ENCODE measurements at regions not wholly inside any gene's neighbourhood (a gene's known extent, or its start where the extent isn't known, plus 50 kb on each side); places are given as distances from the start of the nearest gene placed in this dataset.
A peak's percentile ranks its signal among the peaks of the same experiment; 100 is the strongest.

- Histone ChIP-seq H3K9me3 (ENCODE audit: control insufficient read depth, insufficient read depth, low read length) (no peaks in the 10 kb centered on the region), H3K27me3 (ENCODE audit: control insufficient read depth, insufficient read depth, low read length) (no peaks in the 10 kb centered on the region), H3K4me1 (ENCODE audit: control insufficient read depth, insufficient read depth, low read length) (no peaks in the 10 kb centered on the region), H3K4me3 (ENCODE audit: low read depth, low read length) (no peak overlapping the region), H3K27ac (ENCODE audit: low read depth, low read length) (no peak overlapping the region), H3K36me3 (ENCODE audit: control insufficient read depth, insufficient read depth, low read length) (no peaks in the 10 kb centered on the region)
- DNase-seq (ENCODE audit: low read depth in 4 of 6, low spot score in 6 of 6): peak in 5 of 6 donors; percentile 10 to 84 (median 22)
- WGBS (ENCODE audit: insufficient coverage): 34% methylated on average over 3 of the region's 5 CpGs
These were observed 740.5 kb downstream of the ROBO2 start for GRCh38 chr3:77780278-77780996.

- WGBS (ENCODE audit: insufficient coverage): no CpG with 5 or more reads among the region's 1 CpG
- H3K4me3 ChIP-seq (ENCODE audit: low read depth, low read length): no peak overlapping the region
- no peak for DNase-seq (ENCODE audit: low read depth in 4 of 6, low spot score in 6 of 6)
- no peaks in the 10 kb centered on the region for H3K36me3 ChIP-seq (ENCODE audit: control insufficient read depth, insufficient read depth, low read length)
- H3K27ac ChIP-seq (ENCODE audit: low read depth, low read length): no peak overlapping the region
- H3K4me1 ChIP-seq (ENCODE audit: control insufficient read depth, insufficient read depth, low read length): no peaks in the 10 kb centered on the region
- H3K9me3 ChIP-seq (ENCODE audit: control insufficient read depth, insufficient read depth, low read length): no peaks in the 10 kb centered on the region
- H3K27me3 ChIP-seq (ENCODE audit: control insufficient read depth, insufficient read depth, low read length): no peaks in the 10 kb centered on the region
These were observed 746.3 kb downstream of the ROBO2 start for GRCh38 chr3:77786216-77786615.

DNA sequence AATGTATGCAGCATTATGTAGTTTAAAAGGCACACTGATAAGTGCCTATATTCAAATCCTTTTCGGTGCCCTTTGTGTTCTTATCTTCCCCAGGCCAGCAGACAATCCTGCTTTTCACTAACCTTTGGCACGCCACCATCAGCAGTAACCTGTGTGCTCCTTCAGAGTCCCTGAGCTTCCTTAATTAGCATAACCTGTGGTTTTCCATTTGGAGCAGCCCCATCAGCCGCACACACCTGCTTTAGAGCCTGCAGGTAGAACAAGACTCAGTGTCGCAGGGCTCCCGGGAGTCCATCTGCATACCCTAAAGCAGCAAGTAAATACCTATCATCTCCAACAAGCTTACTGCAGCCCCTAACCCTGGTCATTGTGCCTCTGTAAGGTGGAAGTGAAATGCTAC is 755.1 kb downstream of the ROBO2 start:
- no peaks in the 10 kb centered on the region for H3K4me1 ChIP-seq (ENCODE audit: control insufficient read depth, insufficient read depth, low read length)
- no peaks in the 10 kb centered on the region for H3K27me3 ChIP-seq (ENCODE audit: control insufficient read depth, insufficient read depth, low read length)
- no peak overlapping the region for H3K27ac ChIP-seq (ENCODE audit: low read depth, low read length)
- H3K4me3 ChIP-seq (ENCODE audit: low read depth, low read length): no peak overlapping the region
- peak in 1 of 6 donors; percentile 14 for DNase-seq (ENCODE audit: low read depth in 4 of 6, low spot score in 6 of 6)
- 61% methylated on average over 2 of the region's 5 CpGs for WGBS (ENCODE audit: insufficient coverage)
- no peaks in the 10 kb centered on the region for H3K36me3 ChIP-seq (ENCODE audit: control insufficient read depth, insufficient read depth, low read length)
- no peaks in the 10 kb centered on the region for H3K9me3 ChIP-seq (ENCODE audit: control insufficient read depth, insufficient read depth, low read length)

GRCh38 chr3:77799278-77799677 is 759.4 kb downstream of the ROBO2 start:
- WGBS (ENCODE audit: insufficient coverage): 20% methylated on average over 5 of the region's 5 CpGs
- DNase-seq (ENCODE audit: low read depth in 4 of 6, low spot score in 6 of 6): peak in 2 of 6 donors; percentile 9 to 66
- H3K36me3 ChIP-seq (ENCODE audit: control insufficient read depth, insufficient read depth, low read length): no peaks in the 10 kb centered on the region

DNA sequence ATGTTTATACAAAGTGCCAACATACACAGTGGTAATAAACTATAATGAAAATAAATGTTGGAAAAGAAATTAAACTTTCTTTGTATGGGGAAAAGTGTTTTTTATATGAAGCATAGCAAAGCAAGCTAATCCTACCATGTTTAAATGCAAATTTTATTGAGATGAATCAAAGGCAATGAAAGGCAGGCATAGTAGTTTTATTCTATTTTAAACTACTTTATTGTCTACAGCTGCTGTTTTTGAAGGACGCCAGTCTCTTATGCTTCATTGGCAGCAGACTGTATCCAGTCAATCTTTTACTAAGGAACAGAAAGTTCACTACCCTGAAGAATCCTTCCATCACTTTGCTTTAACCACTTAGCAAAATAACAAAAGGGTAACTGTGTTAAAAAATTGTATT is 761.0 kb downstream of the ROBO2 start:
- no peaks in the 10 kb centered on the region for H3K27me3 ChIP-seq (ENCODE audit: control insufficient read depth, insufficient read depth, low read length)
- no peak for DNase-seq (ENCODE audit: low read depth in 4 of 6, low spot score in 6 of 6)
- no CpG with 5 or more reads among the region's 1 CpG for WGBS (ENCODE audit: insufficient coverage)
- no peaks in the 10 kb centered on the region for H3K4me1 ChIP-seq (ENCODE audit: control insufficient read depth, insufficient read depth, low read length)
- H3K9me3 ChIP-seq (ENCODE audit: control insufficient read depth, insufficient read depth, low read length): no peaks in the 10 kb centered on the region
- H3K36me3 ChIP-seq (ENCODE audit: control insufficient read depth, insufficient read depth, low read length): no peaks in the 10 kb centered on the region
- no peak overlapping the region for H3K27ac ChIP-seq (ENCODE audit: low read depth, low read length)
- H3K4me3 ChIP-seq (ENCODE audit: low read depth, low read length): no peak overlapping the region

More at GRCh38 chr3:77799278-77799677, 759.4 kb downstream of the ROBO2 start:
- no peaks in the 10 kb centered on the region for H3K9me3 ChIP-seq (ENCODE audit: control insufficient read depth, insufficient read depth, low read length)
- no peak overlapping the region for H3K4me3 ChIP-seq (ENCODE audit: low read depth, low read length)
- no peak overlapping the region for H3K27ac ChIP-seq (ENCODE audit: low read depth, low read length)
- no peaks in the 10 kb centered on the region for H3K27me3 ChIP-seq (ENCODE audit: control insufficient read depth, insufficient read depth, low read length)
- H3K4me1 ChIP-seq (ENCODE audit: control insufficient read depth, insufficient read depth, low read length): no peaks in the 10 kb centered on the region

DNA sequence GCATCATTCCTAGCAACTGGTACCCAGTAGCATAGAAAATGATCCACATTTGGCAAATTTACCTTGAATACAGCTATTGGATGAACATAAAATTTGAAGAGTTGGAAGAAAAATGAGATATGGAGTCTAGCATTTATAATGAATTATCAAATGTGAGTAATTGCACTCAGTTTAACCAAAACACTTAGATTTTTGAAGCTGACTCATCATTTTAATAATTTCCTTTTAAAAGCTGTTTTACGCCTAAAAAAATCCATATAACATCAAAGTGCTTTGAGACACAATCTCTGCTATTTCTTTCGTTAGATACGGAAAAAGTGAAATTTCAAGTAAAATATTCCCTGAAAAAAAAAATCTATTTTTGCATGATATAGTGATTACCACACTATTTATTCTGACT is 767.4 kb downstream of the ROBO2 start:
- no peak overlapping the region for H3K4me3 ChIP-seq (ENCODE audit: low read depth, low read length)
- H3K4me1 ChIP-seq (ENCODE audit: control insufficient read depth, insufficient read depth, low read length): no peaks in the 10 kb centered on the region
- no peak overlapping the region for H3K27ac ChIP-seq (ENCODE audit: low read depth, low read length)
- no peaks in the 10 kb centered on the region for H3K36me3 ChIP-seq (ENCODE audit: control insufficient read depth, insufficient read depth, low read length)
- H3K9me3 ChIP-seq (ENCODE audit: control insufficient read depth, insufficient read depth, low read length): no peaks in the 10 kb centered on the region
- WGBS (ENCODE audit: insufficient coverage): no CpG with 5 or more reads among the region's 3 CpGs
- H3K27me3 ChIP-seq (ENCODE audit: control insufficient read depth, insufficient read depth, low read length): no peaks in the 10 kb centered on the region
- DNase-seq (ENCODE audit: low read depth in 4 of 6, low spot score in 6 of 6): no peak

DNA sequence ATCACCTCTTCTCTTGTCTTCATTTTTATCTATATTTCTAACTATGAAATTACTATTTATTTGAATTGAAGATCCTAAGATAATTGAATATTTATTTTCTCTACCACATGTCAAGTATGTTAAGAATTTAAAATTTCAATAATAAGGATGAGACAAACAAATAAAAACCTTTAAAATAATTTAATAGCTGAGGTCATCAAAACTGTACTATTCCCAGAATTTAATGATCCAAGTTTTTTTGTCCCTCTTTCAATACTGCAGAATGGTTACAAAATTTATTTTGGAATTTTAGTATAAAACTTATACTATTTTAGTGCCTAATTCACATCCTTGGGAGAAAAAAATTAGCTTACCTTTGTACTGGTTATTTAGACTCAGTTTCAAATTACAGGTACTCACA is 774.9 kb downstream of the ROBO2 start:
- Histone ChIP-seq H3K36me3 (ENCODE audit: control insufficient read depth, insufficient read depth, low read length) (no peaks in the 10 kb centered on the region), H3K27ac (ENCODE audit: low read depth, low read length) (no peak overlapping the region), H3K4me1 (ENCODE audit: control insufficient read depth, insufficient read depth, low read length) (no peaks in the 10 kb centered on the region), H3K4me3 (ENCODE audit: low read depth, low read length) (no peak overlapping the region), H3K27me3 (ENCODE audit: control insufficient read depth, insufficient read depth, low read length) (no peaks in the 10 kb centered on the region), H3K9me3 (ENCODE audit: control insufficient read depth, insufficient read depth, low read length) (no peaks in the 10 kb centered on the region)
- no peak for DNase-seq (ENCODE audit: low read depth in 4 of 6, low spot score in 6 of 6)

DNA sequence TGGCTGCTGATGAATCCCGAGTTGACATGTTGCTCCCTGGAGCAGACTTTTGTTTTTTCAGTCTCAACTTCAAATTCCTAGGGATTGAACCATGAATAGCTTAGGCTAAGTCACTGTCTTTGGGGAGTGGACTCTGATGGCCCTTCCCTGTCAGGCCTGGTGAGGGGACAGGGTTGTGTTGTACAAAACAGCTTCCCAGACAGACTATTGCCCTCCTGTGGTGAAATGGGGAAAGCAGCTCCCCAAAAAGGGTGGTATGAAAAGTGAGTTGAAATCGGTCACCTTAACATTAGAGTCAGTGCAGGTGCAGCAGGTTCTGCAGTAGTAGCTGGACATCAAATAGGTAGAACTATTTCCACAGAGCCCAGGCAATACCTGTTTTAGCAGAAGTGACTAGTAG is 775.6 kb downstream of the ROBO2 start:
- no peaks in the 10 kb centered on the region for H3K36me3 ChIP-seq (ENCODE audit: control insufficient read depth, insufficient read depth, low read length)
- H3K27me3 ChIP-seq (ENCODE audit: control insufficient read depth, insufficient read depth, low read length): no peaks in the 10 kb centered on the region
- H3K27ac ChIP-seq (ENCODE audit: low read depth, low read length): no peak overlapping the region
- no peaks in the 10 kb centered on the region for H3K4me1 ChIP-seq (ENCODE audit: control insufficient read depth, insufficient read depth, low read length)
- no peaks in the 10 kb centered on the region for H3K9me3 ChIP-seq (ENCODE audit: control insufficient read depth, insufficient read depth, low read length)
- no CpG with 5 or more reads among the region's 2 CpGs for WGBS (ENCODE audit: insufficient coverage)
- no peak for DNase-seq (ENCODE audit: low read depth in 4 of 6, low spot score in 6 of 6)
- no peak overlapping the region for H3K4me3 ChIP-seq (ENCODE audit: low read depth, low read length)

DNA sequence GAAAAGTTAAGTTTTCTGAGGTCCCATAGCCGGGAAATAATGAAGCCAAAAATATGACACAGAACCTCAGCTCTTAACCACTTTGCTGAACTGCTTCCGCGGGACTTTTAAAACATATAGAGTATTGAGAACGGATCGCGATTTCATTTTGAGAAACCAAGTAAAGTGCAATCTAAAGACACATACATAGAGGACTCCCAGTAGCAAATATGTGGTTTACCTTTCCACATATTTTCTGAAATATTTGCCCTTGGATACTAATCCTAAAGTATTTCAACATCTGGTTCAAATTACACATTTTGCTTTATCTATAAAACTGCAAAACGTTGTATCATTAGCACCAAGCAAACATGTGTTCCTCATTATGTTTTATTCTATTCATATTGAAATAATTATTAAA is 776.5 kb downstream of the ROBO2 start:
- Histone ChIP-seq H3K27ac (ENCODE audit: low read depth, low read length) (no peak overlapping the region), H3K27me3 (ENCODE audit: control insufficient read depth, insufficient read depth, low read length) (no peaks in the 10 kb centered on the region), H3K36me3 (ENCODE audit: control insufficient read depth, insufficient read depth, low read length) (no peaks in the 10 kb centered on the region), H3K9me3 (ENCODE audit: control insufficient read depth, insufficient read depth, low read length) (no peaks in the 10 kb centered on the region), H3K4me1 (ENCODE audit: control insufficient read depth, insufficient read depth, low read length) (no peaks in the 10 kb centered on the region), H3K4me3 (ENCODE audit: low read depth, low read length) (no peak overlapping the region)
- DNase-seq (ENCODE audit: low read depth in 4 of 6, low spot score in 6 of 6): no peak
- WGBS (ENCODE audit: insufficient coverage): no CpG with 5 or more reads among the region's 7 CpGs

DNA sequence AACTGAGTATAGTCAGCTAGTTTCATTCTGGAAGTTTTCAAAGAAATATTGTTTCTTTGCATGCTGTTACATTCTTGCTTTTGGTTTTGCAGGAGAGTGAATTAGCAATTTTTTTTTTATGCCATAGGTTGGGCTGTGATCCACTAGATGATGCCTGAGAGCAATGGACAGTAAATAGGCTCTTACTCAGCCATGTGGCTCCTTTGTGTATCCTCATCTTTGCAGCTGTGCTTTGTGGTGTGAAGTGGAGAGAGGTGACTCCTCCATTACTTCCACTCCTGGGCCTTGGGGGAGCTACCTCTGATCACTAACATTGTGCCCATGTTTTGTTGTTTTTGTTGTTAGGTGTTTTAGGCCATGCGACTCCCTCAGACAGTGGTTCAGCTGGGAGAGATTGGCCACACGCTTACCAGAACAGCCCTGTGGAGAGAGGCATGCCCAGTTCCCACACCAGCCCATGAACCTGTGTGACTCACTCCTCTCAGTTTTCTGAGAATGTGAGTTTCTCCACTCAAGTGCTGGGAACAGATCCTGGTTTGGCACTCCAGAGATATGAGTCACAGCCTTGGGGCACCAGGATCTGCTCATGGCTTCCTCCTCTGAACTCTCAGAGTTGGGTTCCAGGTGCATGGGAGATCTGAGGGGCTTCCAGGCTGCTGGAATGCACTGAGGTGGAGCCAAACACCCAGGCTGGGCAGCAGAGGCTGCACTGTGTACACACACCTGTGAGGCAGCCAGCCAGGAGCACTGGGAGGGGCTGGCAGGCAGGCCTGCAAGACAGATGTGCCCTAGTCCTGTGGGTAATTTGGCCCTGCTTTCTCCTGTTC is 785.3 kb downstream of the ROBO2 start:
- no peak for DNase-seq (ENCODE audit: low read depth in 4 of 6, low spot score in 6 of 6)
- Histone ChIP-seq H3K36me3 (ENCODE audit: control insufficient read depth, insufficient read depth, low read length) (no peaks in the 10 kb centered on the region), H3K4me1 (ENCODE audit: control insufficient read depth, insufficient read depth, low read length) (no peaks in the 10 kb centered on the region), H3K4me3 (ENCODE audit: low read depth, low read length) (no peak overlapping the region), H3K27me3 (ENCODE audit: control insufficient read depth, insufficient read depth, low read length) (no peaks in the 10 kb centered on the region), H3K9me3 (ENCODE audit: control insufficient read depth, insufficient read depth, low read length) (peaks cover 8% of the 10 kb centered on the region), H3K27ac (ENCODE audit: low read depth, low read length) (no peak overlapping the region)
- 92% methylated on average over 2 of the region's 2 CpGs for WGBS (ENCODE audit: insufficient coverage)

Measured in spinal cord (tissue), 9 donors.